Breast epithelium (tissue), 4 donors: ENCODE measurements at regions not wholly inside any gene's neighbourhood (a gene's known extent, or its start where the extent isn't known, plus 50 kb on each side); places are given as distances from the start of the nearest gene placed in this dataset.
"Not testable (repeated sequence)": the region's sequence is repeated elsewhere in the genome, so short reads cannot be mapped to it uniquely, and the experiment has no call there.

Experiments
- DNase-seq, 2 donors: peaks; one replicate each; pipeline ENCODE4 v3.0.0-alpha.2; 2019; ENCODE audit warnings: low spot score in 2 of 2
- H3K27ac ChIP-seq, 2 donors: fragments of 200-600 bp; sonication (generic) in 1 of 2; one replicate each; pipeline ENCODE4 v1.5.1; 2016 to 2019; ENCODE audit warnings: mild to moderate bottlenecking in 1 of 2
- H3K27me3 ChIP-seq, 2 donors: fragments of 200-600 bp; sonication (generic) in 1 of 2; one replicate each; pipeline versions ENCODE4 v1.5.1 to v1.6.0; 2017 to 2019; ENCODE audit warnings: control low read depth in 1 of 2, mild to moderate bottlenecking in 1 of 2
- H3K36me3 ChIP-seq: fragments of 200-600 bp; one replicate; pipeline ENCODE4 v1.5.1; 2019
- H3K4me1 ChIP-seq, 2 donors: fragments of 200-600 bp; sonication (generic); one replicate each; pipeline ENCODE4 v1.5.1; 2016 to 2019; ENCODE audit warnings: control low read depth in 1 of 2
- H3K4me3 ChIP-seq, 3 donors: fragments of 200-600 bp; sonication (generic); 1 replicate in 2 of 3; 2 replicates in 1 of 3; pipeline ENCODE4 v1.5.1; 2016 to 2019; ENCODE audit warnings: mild to moderate bottlenecking in 3 of 3, moderate library complexity in 2 of 3
- H3K9me3 ChIP-seq, 2 donors: fragments of 200-600 bp; sonication (generic) in 1 of 2; one replicate each; pipeline ENCODE4 v1.5.1; 2016 to 2019; ENCODE audit warnings: control low read depth in 1 of 2
- POLR2A ChIP-seq: fragments of 450-650 bp; IDR thresholded peaks from one replicate; pipeline ENCODE4 v1.6.1; 2016; ENCODE audit warnings: antibody characterized with exemption, mild to moderate bottlenecking, moderate library complexity
- POLR2AphosphoS5 ChIP-seq, 3 donors: sonication (generic); formaldehyde crosslinking; IDR thresholded peaks; one replicate each; pipeline ENCODE4 v1.6.1; 2017; ENCODE audit warnings: antibody characterized with exemption in 3 of 3
- intact Hi-C: fragments of 100-400 bp; cut with DNase I; formaldehyde crosslinking; loops from one replicate; pipeline ENCODE4 v1.15.1; 2023; ENCODE audit warnings: low total_unique reads
- TF ChIP-seq, protein P1 (sequence below), 3 donors: fragments of 450-650 bp; IDR thresholded peaks; one replicate each; pipeline ENCODE4 v1.5.1; 2016 to 2017; ENCODE audit warnings: antibody characterized with exemption in 3 of 3, mild to moderate bottlenecking in 3 of 3, moderate library complexity in 3 of 3

DNA sequence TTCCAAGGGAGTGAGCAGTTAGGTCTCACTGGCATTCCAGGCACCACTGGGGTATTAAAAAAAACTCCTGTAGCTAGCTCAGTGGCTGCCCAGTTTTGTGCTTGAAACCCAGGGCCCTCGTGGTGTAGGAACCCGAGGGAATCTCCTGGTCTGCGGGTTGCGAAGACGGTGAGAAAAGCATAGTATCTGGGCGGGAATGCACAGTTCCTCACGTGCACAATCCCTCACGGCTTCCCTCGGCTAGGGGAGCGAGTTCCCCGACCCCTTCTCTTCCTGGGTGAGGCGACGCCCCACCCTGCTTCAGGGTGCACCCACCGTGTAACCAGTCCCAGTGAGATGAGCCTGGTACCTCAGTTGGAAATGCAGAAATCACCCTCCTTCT is 50.5 kb upstream of the PGBD5 start:
- Histone ChIP-seq H3K9me3 (peaks cover 0 to 16% of the 10 kb centered on the region in 2 donors), H3K27me3 (peaks cover 0 to 4% of the 10 kb centered on the region in 2 donors), H3K36me3 (no peaks in the 10 kb centered on the region), H3K27ac (no peak overlapping the region), H3K4me1 (no peaks in the 10 kb centered on the region), H3K4me3 (no peak overlapping the region)
- TF ChIP-seq POLR2AphosphoS5 (IDR thresholded peaks at IDR 0.05) (no peak), POLR2A (no peak)
- TF ChIP-seq, protein P1, sequence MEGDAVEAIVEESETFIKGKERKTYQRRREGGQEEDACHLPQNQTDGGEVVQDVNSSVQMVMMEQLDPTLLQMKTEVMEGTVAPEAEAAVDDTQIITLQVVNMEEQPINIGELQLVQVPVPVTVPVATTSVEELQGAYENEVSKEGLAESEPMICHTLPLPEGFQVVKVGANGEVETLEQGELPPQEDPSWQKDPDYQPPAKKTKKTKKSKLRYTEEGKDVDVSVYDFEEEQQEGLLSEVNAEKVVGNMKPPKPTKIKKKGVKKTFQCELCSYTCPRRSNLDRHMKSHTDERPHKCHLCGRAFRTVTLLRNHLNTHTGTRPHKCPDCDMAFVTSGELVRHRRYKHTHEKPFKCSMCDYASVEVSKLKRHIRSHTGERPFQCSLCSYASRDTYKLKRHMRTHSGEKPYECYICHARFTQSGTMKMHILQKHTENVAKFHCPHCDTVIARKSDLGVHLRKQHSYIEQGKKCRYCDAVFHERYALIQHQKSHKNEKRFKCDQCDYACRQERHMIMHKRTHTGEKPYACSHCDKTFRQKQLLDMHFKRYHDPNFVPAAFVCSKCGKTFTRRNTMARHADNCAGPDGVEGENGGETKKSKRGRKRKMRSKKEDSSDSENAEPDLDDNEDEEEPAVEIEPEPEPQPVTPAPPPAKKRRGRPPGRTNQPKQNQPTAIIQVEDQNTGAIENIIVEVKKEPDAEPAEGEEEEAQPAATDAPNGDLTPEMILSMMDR (IDR thresholded peaks at IDR 0.05), result no peak
- no peak for DNase-seq
- intact Hi-C loops, result no loop called here

DNA sequence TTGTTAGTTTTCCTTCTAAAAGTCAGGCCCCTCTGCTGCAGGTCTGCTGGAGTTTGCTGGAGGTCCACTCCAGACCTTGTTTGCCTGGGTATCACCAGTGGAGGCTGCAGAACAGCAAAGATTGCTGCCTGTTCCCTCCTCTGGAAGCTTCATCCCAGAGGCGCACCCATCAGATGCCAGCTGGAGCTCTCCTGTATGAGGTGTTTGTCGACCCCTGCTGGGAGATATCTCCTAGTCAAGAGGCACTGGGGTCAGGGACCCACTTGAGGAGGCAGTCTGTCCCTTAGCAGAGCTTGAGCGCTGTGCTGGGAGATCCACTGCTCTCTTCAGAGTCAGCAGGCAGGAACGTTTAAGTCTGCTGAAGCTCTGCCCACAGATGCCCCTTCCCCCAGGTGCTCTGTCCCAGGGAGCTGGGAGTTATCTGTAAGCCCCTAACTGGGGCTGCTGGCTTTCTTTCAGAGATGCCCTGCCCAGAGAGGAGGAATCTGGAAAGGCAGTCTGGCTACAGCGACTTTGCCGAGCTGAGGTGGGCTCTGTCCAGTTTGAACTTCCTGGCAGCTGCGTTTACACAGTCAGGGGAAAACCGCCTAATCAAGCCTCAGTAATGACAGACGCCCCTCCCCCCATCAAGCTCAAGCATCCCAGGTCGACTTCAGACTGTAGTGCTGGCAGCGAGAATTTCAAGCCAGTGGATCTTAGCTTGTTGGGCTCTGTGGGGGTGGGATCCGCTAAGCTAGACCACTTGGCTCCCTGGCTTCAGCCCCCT is 49.9 kb upstream of the PGBD5 start:
- H3K27me3 ChIP-seq, intact Hi-C loops: not testable (repeated sequence)

More for the DNA sequence above, 49.9 kb upstream of the PGBD5 start:
- DNase-seq, H3K4me3 ChIP-seq, H3K4me1 ChIP-seq, H3K27ac ChIP-seq, H3K36me3 ChIP-seq: not testable (repeated sequence)
- peaks cover 0 to 17% of the 10 kb centered on the region in 2 donors for H3K9me3 ChIP-seq
